GM12891 (cell line): ENCODE measurements at regions not wholly inside any gene's neighbourhood (a gene's known extent, or its start where the extent isn't known, plus 50 kb on each side); places are given as distances from the start of the nearest gene placed in this dataset.

ENCODE experiments used
- DNase-seq: peaks from one replicate; pipeline ENCODE4 v3.0.0; 2011; ENCODE audit warnings: low spot score; ENCODE audit not compliant: insufficient read length
- FAIRE-seq: peaks from 2 replicates; lab custom pipeline; 2011; peaks lifted over from hg19 to GRCh38; lab: Jason Lieb, UNC
- PAX5 ChIP-seq: IDR thresholded peaks from 2 replicates; pipeline ENCODE4 v1.6.1; 2011; ENCODE audit warnings: low read length, moderate library complexity, mild to moderate bottlenecking; ENCODE audit not compliant: insufficient read depth, severe bottlenecking
- POLR2A ChIP-seq: IDR thresholded peaks from 2 replicates; pipeline ENCODE4 v1.6.1; 2011; ENCODE audit warnings: low read depth, low read length, control low read depth
- POLR2AphosphoS5 ChIP-seq: IDR thresholded peaks from 2 replicates; pipeline ENCODE4 v1.6.1; 2011; ENCODE audit warnings: low read depth, low read length, control low read depth
- POU2F2 ChIP-seq: IDR thresholded peaks from 2 replicates; pipeline ENCODE4 v1.6.1; 2011; ENCODE audit warnings: low read depth, mild to moderate bottlenecking, control low read depth, low read length, moderate library complexity
- SPI1 ChIP-seq: IDR thresholded peaks from 2 replicates; pipeline ENCODE4 v1.6.1; 2011; ENCODE audit warnings: low read depth, low read length, control low read depth
- TAF1 ChIP-seq: IDR thresholded peaks from 2 replicates; pipeline ENCODE4 v1.6.1; 2011; ENCODE audit warnings: low read depth, low read length, control low read depth

GRCh38 chr12:125954362-125954761 is 889.1 kb downstream of the AACS start:
- DNase-seq (no peak), FAIRE-seq (no peak)
- TF ChIP-seq SPI1: no peak
- no peak for TF ChIP-seq PAX5
- no peak for TF ChIP-seq TAF1
- TF ChIP-seq POU2F2: no peak
- no peak for TF ChIP-seq POLR2AphosphoS5
- no peak for TF ChIP-seq POLR2A

DNA sequence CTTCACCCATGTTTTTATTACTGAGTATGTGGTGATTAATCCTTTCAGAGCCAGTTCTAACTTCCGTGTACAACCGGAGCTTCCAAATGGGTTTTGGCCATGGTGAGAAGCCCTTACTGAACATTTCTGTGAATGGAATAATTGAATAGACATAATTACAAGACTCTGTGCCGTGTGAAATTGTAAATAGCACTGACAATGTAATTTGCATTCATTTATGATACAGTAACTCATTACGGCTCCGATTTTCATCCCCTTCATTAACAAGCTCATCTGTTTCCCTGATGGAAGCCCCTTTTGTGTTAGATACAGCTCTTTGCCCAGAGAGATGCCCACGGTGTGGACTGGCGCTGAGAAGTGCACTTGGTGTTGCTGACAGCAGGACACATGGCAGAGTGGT is 891.0 kb downstream of the AACS start:
- TF ChIP-seq POLR2A (no peak), PAX5 (no peak), TAF1 (no peak), POU2F2 (no peak), SPI1 (no peak), POLR2AphosphoS5 (no peak)

DNA sequence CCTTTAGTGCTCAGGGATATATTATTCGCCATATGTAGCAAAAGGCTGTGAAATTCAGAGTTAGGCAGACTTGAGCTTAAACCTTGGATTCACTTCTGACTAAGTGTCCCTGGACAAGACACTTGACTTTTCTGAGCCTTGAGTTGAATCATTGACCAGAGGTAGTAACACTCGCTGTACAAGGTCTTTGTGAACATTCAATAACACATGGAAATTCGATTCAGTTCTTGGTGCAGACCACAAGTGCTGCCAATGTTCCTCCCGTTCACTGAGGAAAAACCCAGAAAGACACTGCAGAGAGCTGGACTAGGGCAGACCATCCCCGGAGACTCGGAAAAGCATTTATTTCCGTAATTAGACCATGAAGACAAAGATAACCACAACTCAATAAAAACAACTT is 901.4 kb downstream of the AACS start:
- no peak for FAIRE-seq
- TF ChIP-seq POLR2AphosphoS5 (no peak), PAX5 (no peak)

More for the DNA sequence above, 891.0 kb downstream of the AACS start:
- FAIRE-seq (no peak), DNase-seq (no peak)

DNA sequence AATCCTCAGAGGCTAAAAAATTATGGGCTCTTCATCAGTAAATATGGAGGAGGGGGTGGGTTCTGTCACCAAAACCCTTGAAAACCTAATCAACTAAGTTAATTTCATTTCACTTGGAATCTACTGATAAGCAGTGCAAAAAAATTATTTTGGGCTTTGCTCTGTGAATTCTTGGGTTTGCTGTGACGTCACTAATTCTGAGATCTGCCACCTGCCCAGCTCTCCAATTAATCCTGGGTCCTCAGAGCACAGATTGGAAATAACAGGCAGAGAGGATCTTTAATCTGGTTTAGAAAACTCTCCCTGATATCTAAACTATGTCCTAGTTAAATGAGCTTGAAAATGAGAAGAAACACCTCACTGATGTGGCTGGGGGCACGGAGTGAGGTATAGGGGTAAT is 903.2 kb downstream of the AACS start:
- FAIRE-seq: no peak
- DNase-seq: no peak

More for the DNA sequence above, 901.4 kb downstream of the AACS start:
- DNase-seq: no peak

GRCh38 chr12:125971981-125972380 is 906.7 kb downstream of the AACS start:
- DNase-seq (no peak), FAIRE-seq (no peak)
- no peak for TF ChIP-seq PAX5
- no peak for TF ChIP-seq POU2F2
- TF ChIP-seq POLR2A: no peak
- no peak for TF ChIP-seq POLR2AphosphoS5
- TF ChIP-seq SPI1: no peak
- no peak for TF ChIP-seq TAF1

More for the DNA sequence above, 903.2 kb downstream of the AACS start:
- TF ChIP-seq POLR2AphosphoS5: no peak
- no peak for TF ChIP-seq POLR2A
- no peak for TF ChIP-seq SPI1
- TF ChIP-seq TAF1: no peak
- no peak for TF ChIP-seq POU2F2
- TF ChIP-seq PAX5: no peak

DNA sequence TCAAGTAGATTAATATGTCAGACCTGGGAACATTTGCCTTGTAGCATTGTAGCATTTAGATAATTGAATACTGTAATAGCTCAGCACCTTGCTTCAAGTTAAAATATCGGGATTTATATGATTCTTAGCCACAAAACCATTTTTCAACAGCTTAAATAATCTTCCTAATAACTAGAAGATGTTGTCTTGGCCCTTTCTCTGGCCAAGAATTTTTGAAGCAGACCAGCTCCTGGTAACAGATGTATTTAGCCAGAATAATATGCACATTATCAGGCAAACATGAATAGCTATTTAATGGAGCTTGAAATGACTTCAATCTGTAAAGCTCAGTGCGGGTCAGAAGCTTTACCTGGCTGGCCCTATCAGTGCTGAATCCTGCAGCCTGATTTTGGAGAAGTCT is 913.1 kb downstream of the AACS start:
- DNase-seq (no peak), FAIRE-seq (no peak)
- TF ChIP-seq SPI1 (no peak), POU2F2 (no peak), TAF1 (no peak), PAX5 (no peak)

DNA sequence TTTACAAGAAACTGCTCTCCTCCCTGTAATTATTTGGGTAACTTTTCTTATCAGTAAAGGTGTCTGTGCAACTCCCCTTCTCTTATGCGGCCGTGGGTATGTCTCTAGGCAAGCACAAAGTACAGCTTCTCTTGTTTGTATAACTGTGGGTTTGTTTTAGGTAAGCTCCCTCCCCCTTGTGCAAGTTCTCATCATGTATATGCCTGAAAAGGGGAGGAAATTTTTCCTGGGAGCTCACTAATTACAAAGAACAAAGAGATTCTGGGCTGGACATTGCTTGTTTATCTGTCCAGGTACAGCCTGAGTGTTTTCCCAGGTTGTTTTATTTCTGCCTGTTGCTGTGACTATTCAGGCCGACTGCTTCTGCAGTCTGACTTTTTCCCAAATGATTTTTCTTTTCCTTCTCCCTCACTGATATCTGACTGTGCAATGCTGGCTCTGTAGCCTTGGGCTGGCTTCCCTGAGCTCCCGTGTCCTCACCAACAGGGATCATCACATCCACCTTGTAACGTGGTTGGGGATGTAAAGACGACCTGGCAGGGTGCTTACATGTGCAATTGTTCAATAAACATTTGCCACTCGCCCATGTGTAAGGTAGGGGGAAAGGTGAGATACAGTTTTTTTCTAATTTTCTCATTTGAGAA is 916.5 kb downstream of the AACS start:
- DNase-seq (no peak), FAIRE-seq (no peak)
- TF ChIP-seq POLR2A (no peak), POU2F2 (no peak), TAF1 (no peak), PAX5 (no peak), POLR2AphosphoS5 (no peak), SPI1 (no peak)

DNA sequence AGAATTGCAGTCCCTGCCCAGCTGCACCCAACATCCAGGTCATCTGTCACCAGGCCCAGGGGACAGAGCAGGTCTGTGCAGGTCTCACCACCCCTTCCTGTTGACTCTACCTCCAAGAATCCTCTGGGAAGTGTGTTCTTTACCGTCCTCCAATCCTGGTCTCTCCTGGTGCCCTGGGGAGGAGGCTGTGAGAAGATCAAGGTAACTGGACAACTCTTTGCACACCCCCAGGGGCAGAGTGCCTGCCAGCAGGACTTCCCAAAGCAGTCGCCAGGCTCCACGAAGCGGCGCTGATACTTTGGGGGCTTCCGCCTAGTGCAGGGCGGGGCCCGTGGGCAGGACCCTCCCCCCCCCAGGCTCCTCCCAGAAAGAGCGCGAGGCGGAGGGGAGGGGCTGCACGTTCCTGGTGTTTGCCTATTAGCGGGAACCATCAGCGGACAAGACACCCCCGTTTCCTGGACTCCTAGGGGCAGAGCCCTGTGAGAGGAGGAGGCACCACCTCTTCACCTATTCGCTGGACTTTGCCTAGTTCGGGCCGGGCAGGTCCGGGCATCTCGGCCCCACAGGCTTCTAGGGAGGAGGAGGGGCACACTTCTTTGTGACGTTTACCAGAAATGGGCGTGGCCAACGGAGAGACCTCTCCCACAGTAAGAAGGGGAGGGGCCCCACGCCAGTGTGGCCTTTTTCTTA is 918.0 kb downstream of the AACS start:
- DNase-seq (no peak), FAIRE-seq (no peak)

DNA sequence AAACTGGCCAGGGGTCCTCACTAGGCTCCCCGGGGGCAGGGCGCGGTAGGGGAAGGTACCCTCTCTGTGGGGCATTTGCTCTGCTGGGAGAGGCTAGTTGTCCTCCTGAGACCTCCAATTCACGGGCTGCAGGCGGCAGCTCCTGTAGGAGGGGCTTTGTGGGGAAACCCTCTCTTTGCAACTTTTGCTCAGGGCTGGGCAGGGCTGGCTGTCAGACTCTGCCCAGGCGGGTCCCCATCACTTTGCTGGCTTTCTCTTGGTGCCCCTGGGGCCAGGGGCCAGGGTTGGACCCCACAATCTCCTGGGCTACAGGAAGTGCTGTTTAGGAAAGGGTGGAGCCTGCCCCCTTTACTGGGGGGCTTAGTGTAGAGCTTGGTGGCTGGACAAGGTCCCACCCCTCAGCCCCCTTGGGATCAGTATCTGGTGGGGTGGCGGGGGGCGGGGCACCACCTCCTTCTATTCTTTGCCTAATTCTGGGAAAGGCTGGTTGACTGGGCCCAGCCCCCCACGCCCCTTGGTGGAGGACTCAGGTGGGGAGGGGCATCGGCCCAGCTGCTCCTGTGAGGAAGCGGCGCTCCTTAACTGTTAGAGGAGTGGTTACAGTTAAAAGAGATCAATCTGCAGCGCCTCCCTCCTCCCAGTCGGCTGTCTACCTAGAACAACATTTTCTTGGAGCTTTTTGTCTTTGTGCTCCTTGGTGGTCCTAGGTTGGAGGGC is 918.7 kb downstream of the AACS start:
- TF ChIP-seq POU2F2 (no peak), SPI1 (no peak), PAX5 (no peak), POLR2AphosphoS5 (no peak), POLR2A (no peak), TAF1 (no peak)
- DNase-seq (no peak), FAIRE-seq (no peak)

More for the DNA sequence above, 918.0 kb downstream of the AACS start:
- TF ChIP-seq TAF1 (no peak), POLR2A (no peak), POLR2AphosphoS5 (no peak), SPI1 (no peak), PAX5 (no peak), POU2F2 (no peak)

DNA sequence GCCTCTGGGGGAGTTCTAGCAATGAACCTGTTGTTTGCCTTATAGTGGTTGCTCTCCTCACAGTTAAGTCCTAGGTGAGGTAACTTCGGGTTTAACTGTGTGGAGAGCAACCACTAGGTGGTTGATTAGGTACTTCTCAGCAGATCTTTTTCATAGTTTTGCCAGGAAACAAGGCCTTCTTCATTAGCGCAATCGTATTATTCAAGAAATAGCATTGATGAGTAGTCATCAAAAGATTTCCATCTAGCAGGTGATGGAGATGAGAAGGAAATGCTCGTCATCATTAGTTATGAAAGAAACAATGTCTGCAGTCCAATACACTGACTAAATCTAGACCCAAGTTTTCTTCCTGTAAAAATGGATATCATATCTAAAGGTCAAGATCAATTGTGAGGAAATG is 923.3 kb downstream of the AACS start:
- no peak for DNase-seq
- TF ChIP-seq SPI1 (no peak), POLR2A (no peak), POU2F2 (no peak), POLR2AphosphoS5 (no peak), PAX5 (no peak)
- no peak for FAIRE-seq
